HG03571 (cell line): ENCODE measurements at regions not wholly inside any gene's neighbourhood (a gene's known extent, or its start where the extent isn't known, plus 50 kb on each side); places are given as distances from the start of the nearest gene placed in this dataset.
"Not testable (repeated sequence)": the region's sequence is repeated elsewhere in the genome, so short reads cannot be mapped to it uniquely, and the experiment has no call there.

Experiments used
- ATAC-seq: cut with Tn5 transposase; IDR thresholded peaks from one replicate; pipeline ENCODE4 v1.9.1; 2021; ENCODE audit not compliant: unreplicated experiment

- ATAC-seq: no peak
These were observed 467.4 kb downstream of the TYW1 start for GRCh38 chr7:67463983-67464382.

DNA sequence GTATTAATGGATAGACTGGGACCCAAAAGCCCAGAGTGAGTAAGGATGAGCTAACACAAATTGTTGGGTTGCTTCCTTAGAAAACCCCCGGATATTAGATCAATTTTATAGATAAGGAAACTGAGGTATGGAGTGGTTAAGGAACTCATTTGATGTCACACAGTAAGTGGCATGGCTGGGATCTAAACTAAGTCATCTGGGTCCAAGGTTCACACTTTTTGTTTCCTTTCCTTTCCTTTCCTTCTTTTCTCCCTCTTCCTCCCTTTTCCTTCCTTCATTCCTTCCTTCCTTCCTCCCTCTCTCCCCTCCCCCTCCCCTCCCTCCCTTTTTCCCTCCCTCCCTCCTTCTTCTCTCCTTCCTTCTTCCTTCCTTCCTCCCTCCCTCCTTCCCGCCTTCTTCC lies 469.5 kb downstream of the TYW1 start:
- ATAC-seq: no peak

DNA sequence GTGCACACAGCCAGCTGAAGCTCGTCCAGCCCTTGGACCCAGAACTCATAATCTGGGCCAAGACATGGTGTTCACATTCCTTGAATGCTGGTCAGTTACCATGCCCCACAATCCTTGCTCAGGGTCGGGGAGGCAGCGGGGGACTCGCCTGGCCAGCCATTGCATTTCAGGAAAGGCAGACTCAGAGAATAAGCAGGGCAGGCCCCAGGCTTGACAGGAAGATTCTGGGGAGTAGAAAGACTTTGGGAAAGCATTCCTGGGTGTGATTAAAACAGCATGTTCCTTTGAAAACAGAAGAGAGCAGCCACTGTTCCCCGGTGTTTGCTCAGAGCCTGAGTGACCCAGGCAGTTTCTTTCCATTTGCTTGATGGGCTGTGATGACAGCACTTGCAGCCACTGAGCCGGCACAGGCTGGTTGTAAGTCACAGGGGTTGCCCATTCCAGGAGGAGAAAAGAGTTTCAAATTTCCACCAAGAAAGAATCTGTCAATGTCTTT lies 473.7 kb downstream of the TYW1 start:
- ATAC-seq: no peak

GRCh38 chr7:67475293-67475692 lies 478.7 kb downstream of the TYW1 start:
- no peak for ATAC-seq

DNA sequence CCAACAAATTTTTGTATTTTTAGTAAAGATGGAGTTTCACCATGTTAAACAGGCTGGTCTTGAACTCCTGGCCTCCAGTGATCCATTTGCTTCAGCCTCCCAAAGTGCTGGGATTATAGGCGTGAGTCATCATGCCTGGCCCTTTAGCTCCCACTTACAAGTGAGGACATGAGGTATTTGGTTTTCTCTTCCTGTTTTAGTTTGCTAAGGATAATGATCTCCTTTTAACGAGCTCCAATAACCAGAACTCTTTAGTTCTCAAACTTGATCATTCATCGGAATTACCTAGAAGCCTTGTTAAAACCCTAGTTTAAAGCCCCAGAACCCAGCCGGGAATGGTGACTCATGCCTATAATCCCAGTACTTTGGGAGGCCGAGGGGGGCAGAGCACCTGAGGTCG lies 481.4 kb downstream of the TYW1 start:
- ATAC-seq: no peak

- ATAC-seq: no peak
These were observed 487.7 kb downstream of the TYW1 start for GRCh38 chr7:67484244-67484751.

- no peak for ATAC-seq
These were observed 489.8 kb downstream of the TYW1 start for GRCh38 chr7:67486401-67486800.

DNA sequence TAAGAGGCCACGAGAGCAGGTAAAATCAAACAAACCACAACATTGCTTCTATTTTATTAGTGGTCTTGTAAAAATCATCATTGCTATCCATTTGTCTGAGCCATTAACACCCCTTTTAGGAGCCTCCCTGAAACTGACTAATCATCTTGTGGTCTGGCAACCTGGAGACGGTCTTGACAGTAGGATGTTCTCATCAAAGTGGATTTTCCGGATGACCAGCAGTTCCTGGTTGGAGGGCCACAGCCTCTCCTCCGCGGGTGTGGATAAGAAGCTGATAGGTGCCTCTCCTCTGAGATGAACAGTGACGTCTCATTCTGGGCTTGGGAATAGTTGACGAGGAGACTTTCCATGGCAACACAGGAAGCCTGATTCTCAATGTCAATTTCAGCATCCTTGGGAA lies 490.7 kb downstream of the TYW1 start:
- no peak for ATAC-seq

- ATAC-seq: no peak
These were observed 493.2 kb downstream of the TYW1 start for GRCh38 chr7:67489881-67490280.

GRCh38 chr7:67493366-67493765 lies 496.7 kb downstream of the TYW1 start:
- ATAC-seq: no peak

DNA sequence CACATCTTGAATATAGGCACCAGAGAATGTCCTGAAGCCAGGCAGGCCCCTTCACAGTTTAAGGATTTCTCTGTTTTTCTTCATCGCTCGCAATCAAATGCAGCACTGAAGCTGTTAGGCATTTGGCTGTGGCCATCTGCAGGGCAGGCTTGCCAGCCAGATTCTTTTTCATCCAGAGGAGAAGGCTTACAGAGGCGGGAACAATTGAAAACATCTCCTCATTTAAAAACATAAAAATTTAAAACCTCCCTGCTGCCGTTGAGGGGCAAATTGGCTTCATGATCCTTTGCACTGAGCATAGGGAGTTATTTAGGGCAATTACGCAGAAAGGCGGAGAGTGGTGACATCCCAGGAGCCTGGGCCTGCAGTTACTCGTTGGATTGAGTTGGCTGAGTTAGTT lies 500.0 kb downstream of the TYW1 start:
- ATAC-seq: no peak

DNA sequence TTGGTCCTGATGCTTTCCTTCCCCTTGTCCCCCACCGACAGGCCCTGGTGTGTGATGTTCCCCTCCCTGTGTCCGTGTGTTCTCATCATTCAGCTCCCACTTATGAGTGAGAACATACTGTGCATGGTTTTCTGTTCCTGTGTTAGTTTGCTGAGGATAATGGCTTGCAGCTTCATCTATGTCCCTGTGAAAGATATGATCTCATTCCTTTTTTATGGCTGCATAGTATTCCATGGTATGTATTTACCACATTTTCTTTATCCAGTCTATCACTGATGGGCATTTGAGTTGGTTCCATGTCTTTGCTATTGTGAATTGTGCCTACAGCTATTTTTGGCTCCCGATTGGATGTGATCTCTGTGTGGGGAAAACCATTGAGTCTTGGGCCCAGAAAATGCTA lies 501.3 kb downstream of the TYW1 start:
- ATAC-seq: not testable (repeated sequence)

GRCh38 chr7:67502929-67503328 lies 506.3 kb downstream of the TYW1 start:
- no peak for ATAC-seq

- ATAC-seq: no peak
These were observed 508.8 kb downstream of the TYW1 start for GRCh38 chr7:67505449-67505848.

DNA sequence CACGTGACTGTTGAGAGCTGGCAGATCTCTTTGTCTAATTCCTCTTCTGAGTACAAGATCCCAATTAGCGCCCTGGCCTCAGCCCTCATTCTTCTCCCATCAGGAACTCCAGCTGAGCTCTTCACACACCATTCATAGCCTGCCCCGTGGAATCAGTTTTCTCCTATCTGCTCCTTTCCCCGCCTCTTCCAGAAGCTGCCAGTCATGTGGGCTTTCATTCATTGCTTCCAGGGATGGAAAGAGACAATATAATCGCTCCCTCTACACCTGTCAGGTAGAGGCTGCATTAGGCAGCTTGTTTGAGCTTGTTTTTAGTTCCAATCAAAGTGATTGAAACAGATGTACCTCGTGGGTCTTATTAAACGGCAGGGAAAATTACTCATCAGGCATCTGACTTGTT lies 515.8 kb downstream of the TYW1 start:
- no peak for ATAC-seq

- ATAC-seq: no peak
These were observed 521.9 kb downstream of the TYW1 start for GRCh38 chr7:67518580-67518979.

- no peak for ATAC-seq
These were observed 522.5 kb downstream of the TYW1 start for GRCh38 chr7:67519171-67519570.

DNA sequence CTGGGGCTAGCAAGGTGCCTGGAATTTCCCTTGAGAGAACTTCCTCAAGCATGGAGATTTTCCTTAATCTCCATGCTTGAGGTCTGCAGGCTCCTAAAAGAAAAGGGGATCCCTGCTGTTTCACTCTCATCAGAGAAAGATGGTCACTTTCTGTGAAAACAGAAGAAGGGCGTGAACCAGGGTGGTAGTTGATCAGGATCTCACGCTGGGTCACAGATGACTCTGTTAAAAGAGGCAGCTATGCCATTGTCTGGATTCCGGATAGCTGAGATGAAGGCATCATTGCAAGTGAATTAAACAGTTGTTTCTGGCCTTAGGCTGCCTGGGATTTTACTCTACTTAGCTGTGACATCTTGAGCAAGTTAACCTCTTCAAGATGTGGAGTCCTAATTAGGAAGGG lies 525.9 kb downstream of the TYW1 start:
- no peak for ATAC-seq

GRCh38 chr7:67523713-67524112 lies 527.1 kb downstream of the TYW1 start:
- no peak for ATAC-seq

- ATAC-seq: no peak
These were observed 529.0 kb downstream of the TYW1 start for GRCh38 chr7:67525588-67525987.

GRCh38 chr7:67535241-67535989 lies 538.8 kb downstream of the TYW1 start:
- ATAC-seq: no peak

DNA sequence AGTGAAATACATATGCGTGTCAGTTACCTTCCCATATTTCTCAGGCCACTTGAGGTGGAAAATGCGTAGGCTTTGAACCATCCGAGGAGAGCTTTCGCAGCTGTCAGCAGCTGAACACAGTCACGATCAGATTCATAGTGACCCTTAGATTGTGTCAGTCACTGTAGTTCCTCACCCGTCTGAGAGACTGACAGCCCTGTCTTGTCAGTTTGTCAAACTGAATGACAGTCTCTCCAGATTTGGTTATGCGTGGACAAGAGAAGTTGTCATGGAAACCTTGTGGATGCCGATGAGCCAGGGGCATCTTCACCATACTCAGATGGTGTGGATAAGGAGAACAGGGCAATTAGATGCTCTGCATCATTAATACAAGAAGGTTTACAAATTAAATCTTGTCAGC lies 546.3 kb downstream of the TYW1 start:
- ATAC-seq: no peak
